ENCODE measurements at regions not wholly inside any gene's neighbourhood (a gene's known extent, or its start where the extent isn't known, plus 50 kb on each side); places are given as distances from the start of the nearest gene placed in this dataset.

GRCh38 chr4:184558996-184559395 is 84.6 kb upstream of the IRF2 start:
- 74 to 78% methylated on average over 7 of the region's 7 CpGs for whole genome bisulfite sequencing, 2 donors
- FAIRE-seq = no peak
- Histone ChIP-seq H3K4me1 (no peaks in the 10 kb centered on the region), H3K36me3 (no peaks in the 10 kb centered on the region), H3K27me3 (no peaks in the 10 kb centered on the region), H3K4me3 (no peak overlapping the region), H3K27ac (no peak overlapping the region), H3K9me3 (no peaks in the 10 kb centered on the region)
- no peak for DNase-seq
- no peak for ATAC-seq
- intact Hi-C loops (cut with DNase I) = no loop called here
- TF ChIP-seq CTCF (IDR thresholded peaks at IDR 0.05) = no peak

GRCh38 chr4:184553891-184554290 is 79.5 kb upstream of the IRF2 start:
- FAIRE-seq (no peak), ATAC-seq (no peak)

GRCh38 chr4:184550476-184550875 is 76.1 kb upstream of the IRF2 start:
- no peak overlapping the region for H3K4me3 ChIP-seq
- WGBS, 2 donors = 58 to 61% methylated on average over 3 of the region's 3 CpGs
- H3K27ac ChIP-seq = no peak overlapping the region
- H3K36me3 ChIP-seq = no peaks in the 10 kb centered on the region
- H3K27me3 ChIP-seq = peaks cover 0 to 5% (median 0%) of the 10 kb centered on the region in 4 donors
- intact Hi-C loops (cut with DNase I) = no loop called here
- H3K9me3 ChIP-seq = no peaks in the 10 kb centered on the region
- DNase-seq (no peak), ATAC-seq (no peak), FAIRE-seq (no peak)
- no peak for TF ChIP-seq CTCF (IDR thresholded peaks at IDR 0.05)
- H3K4me1 ChIP-seq = no peaks in the 10 kb centered on the region

More at GRCh38 chr4:184553891-184554290, 79.5 kb upstream of the IRF2 start:
- intact Hi-C loops (cut with DNase I) = no loop called here
- H3K4me1 ChIP-seq = no peaks in the 10 kb centered on the region
- H3K27ac ChIP-seq = no peak overlapping the region
- WGBS, 2 donors = 78 to 87% methylated on average over 4 of the region's 4 CpGs
- H3K9me3 ChIP-seq = no peaks in the 10 kb centered on the region
- H3K36me3 ChIP-seq = no peaks in the 10 kb centered on the region
- TF ChIP-seq CTCF (IDR thresholded peaks at IDR 0.05) = no peak
- peaks cover 0 to 4% (median 0%) of the 10 kb centered on the region in 4 donors for H3K27me3 ChIP-seq
- no peak for DNase-seq
- no peak overlapping the region for H3K4me3 ChIP-seq

GRCh38 chr4:184548648-184549341 is 74.4 kb upstream of the IRF2 start:
- no peaks in the 10 kb centered on the region for H3K9me3 ChIP-seq
- no peak overlapping the region for H3K4me3 ChIP-seq
- FAIRE-seq (no peak), ATAC-seq (no peak), DNase-seq (no peak)
- H3K27me3 ChIP-seq = peaks cover 0 to 5% (median 0%) of the 10 kb centered on the region in 4 donors
- no peaks in the 10 kb centered on the region for H3K4me1 ChIP-seq
- WGBS, 2 donors = 65 to 66% methylated on average over 20 of the region's 20 CpGs
- no peaks in the 10 kb centered on the region for H3K36me3 ChIP-seq
- no peak for TF ChIP-seq CTCF (IDR thresholded peaks at IDR 0.05)
- intact Hi-C loops (cut with DNase I) = loop anchor here in 1 of 3 donors (10.0 kb wide), 1 partner anchor 274 kb away; no protein-coding TSS in a partner anchor
- no peak overlapping the region for H3K27ac ChIP-seq

GRCh38 chr4:184548316-184548647 is 73.9 kb upstream of the IRF2 start:
- intact Hi-C loops (cut with DNase I) = loop anchor here in 1 of 3 donors (10.0 kb wide), 1 partner anchor 273 kb away; no protein-coding TSS in a partner anchor
- no peak for TF ChIP-seq CTCF (IDR thresholded peaks at IDR 0.05)
- no peak for ATAC-seq
- no peak overlapping the region for H3K27ac ChIP-seq
- no peak for FAIRE-seq
- H3K27me3 ChIP-seq = peaks cover 0 to 5% (median 0%) of the 10 kb centered on the region in 4 donors
- no peaks in the 10 kb centered on the region for H3K4me1 ChIP-seq
- H3K9me3 ChIP-seq = no peaks in the 10 kb centered on the region
- DNase-seq = no peak
- 54 to 55% methylated on average over 5 of the region's 5 CpGs for WGBS, 2 donors
- no peaks in the 10 kb centered on the region for H3K36me3 ChIP-seq
- no peak overlapping the region for H3K4me3 ChIP-seq
